ENCODE measurements at regions not wholly inside any gene's neighbourhood (a gene's known extent, or its start where the extent isn't known, plus 50 kb on each side); places are given as distances from the start of the nearest gene placed in this dataset.

GRCh38 chr10:70952921-70953320 is 64.6 kb upstream of the PCBD1 start:
- no peak for TF ChIP-seq CTCF (IDR thresholded peaks at IDR 0.05)
- no peak for TF ChIP-seq POLR2A (IDR thresholded peaks at IDR 0.05)
